ENCODE measurements at regions not wholly inside any gene's neighbourhood (a gene's known extent, or its start where the extent isn't known, plus 50 kb on each side); places are given as distances from the start of the nearest gene placed in this dataset.
A peak's percentile ranks its signal among the peaks of the same experiment; 100 is the strongest.

DNA sequence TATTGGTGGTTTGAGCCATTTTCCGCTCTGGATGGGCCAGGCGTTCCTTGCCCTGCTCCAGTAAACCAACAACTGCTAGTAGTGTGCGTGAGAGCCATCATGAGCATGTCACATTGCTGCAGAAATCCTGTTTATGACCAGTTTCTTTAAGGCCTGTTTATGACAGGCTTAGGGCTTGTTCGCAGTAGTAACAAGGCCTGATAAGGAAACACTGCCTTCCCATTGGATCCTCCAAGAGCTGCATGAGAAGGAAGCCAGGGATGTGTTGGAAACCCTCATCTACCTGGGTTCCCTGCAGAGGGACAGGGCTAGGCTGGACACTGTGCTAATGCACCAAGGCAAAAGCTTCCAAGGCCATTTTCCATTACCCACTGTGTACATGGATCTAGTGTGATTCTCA, 153.9 kb downstream of the ZNF518B start:
- TF ChIP-seq, protein P1, sequence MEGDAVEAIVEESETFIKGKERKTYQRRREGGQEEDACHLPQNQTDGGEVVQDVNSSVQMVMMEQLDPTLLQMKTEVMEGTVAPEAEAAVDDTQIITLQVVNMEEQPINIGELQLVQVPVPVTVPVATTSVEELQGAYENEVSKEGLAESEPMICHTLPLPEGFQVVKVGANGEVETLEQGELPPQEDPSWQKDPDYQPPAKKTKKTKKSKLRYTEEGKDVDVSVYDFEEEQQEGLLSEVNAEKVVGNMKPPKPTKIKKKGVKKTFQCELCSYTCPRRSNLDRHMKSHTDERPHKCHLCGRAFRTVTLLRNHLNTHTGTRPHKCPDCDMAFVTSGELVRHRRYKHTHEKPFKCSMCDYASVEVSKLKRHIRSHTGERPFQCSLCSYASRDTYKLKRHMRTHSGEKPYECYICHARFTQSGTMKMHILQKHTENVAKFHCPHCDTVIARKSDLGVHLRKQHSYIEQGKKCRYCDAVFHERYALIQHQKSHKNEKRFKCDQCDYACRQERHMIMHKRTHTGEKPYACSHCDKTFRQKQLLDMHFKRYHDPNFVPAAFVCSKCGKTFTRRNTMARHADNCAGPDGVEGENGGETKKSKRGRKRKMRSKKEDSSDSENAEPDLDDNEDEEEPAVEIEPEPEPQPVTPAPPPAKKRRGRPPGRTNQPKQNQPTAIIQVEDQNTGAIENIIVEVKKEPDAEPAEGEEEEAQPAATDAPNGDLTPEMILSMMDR (IDR thresholded peaks at IDR 0.05; ENCODE audit: control insufficient read depth, extremely low read depth, insufficient read depth), result no peak
- H3K4me3 ChIP-seq (ENCODE audit: low read depth, low read length), result no peak overlapping the region
- no peak for DNase-seq (ENCODE audit: low read depth)

- H3K4me3 ChIP-seq (ENCODE audit: low read depth, low read length), result no peak overlapping the region
- DNase-seq (ENCODE audit: low read depth), result no peak
- TF ChIP-seq, protein P1 (IDR thresholded peaks at IDR 0.05; ENCODE audit: control insufficient read depth, extremely low read depth, insufficient read depth), result no peak
These were observed 155.1 kb downstream of the ZNF518B start for GRCh38 chr4:10302096-10302495.

GRCh38 chr4:10299601-10300000, 157.6 kb downstream of the ZNF518B start:
- no peak for DNase-seq (ENCODE audit: low read depth)
- TF ChIP-seq, protein P1 (IDR thresholded peaks at IDR 0.05; ENCODE audit: control insufficient read depth, extremely low read depth, insufficient read depth), result no peak
- no peak overlapping the region for H3K4me3 ChIP-seq (ENCODE audit: low read depth, low read length)

DNA sequence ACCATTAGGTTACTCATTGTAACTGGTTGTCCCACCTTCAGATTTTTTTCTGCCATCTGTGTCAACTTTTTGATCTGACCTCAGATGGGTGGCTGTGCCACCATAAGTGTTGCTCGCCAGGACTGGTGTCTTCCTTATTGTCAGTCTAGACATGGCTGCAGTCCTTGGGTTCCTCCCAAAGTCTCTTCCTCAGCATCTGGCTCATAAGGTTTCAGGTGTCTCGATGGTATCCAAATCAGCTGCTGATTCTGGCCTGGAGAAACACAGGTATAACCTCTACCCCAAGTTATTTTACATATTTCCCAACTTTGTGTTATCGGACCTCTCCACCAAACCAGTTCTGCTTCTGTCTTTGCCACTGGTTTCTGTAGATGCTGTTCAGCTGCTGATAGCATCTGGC, 158.5 kb downstream of the ZNF518B start:
- DNase-seq (ENCODE audit: low read depth), result no peak
- TF ChIP-seq, protein P1 (IDR thresholded peaks at IDR 0.05; ENCODE audit: control insufficient read depth, extremely low read depth, insufficient read depth), result no peak

DNA sequence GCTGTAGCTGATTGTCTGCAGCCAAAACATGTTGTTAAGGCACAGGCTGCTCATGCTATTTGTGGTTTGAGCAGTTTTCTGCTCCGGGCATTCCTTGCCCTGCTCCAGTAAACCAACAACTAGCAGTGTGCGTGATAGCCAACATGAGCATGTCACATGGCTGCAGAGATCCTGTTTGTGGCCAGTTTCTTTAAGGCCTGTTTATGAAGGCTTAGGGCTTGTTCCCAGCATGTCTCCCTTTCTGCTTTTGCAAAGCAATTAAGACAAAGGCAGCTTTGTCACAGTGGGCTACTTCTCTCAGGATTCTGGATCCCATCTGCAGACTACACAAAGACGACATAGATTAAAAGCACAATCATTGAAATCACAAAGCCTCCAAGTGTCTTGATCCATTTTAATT, 160.5 kb downstream of the ZNF518B start:
- no peak overlapping the region for H3K4me3 ChIP-seq (ENCODE audit: low read depth, low read length)
- TF ChIP-seq, protein P1 (IDR thresholded peaks at IDR 0.05; ENCODE audit: control insufficient read depth, extremely low read depth, insufficient read depth), result no peak
- DNase-seq (ENCODE audit: low read depth), result peak; percentile 31

More for the DNA sequence above, 158.5 kb downstream of the ZNF518B start:
- no peak overlapping the region for H3K4me3 ChIP-seq (ENCODE audit: low read depth, low read length)

GRCh38 chr4:10295301-10295700, 161.9 kb downstream of the ZNF518B start:
- TF ChIP-seq, protein P1 (IDR thresholded peaks at IDR 0.05; ENCODE audit: control insufficient read depth, extremely low read depth, insufficient read depth), result no peak
- no peak for DNase-seq (ENCODE audit: low read depth)
- no peak overlapping the region for H3K4me3 ChIP-seq (ENCODE audit: low read depth, low read length)

DNA sequence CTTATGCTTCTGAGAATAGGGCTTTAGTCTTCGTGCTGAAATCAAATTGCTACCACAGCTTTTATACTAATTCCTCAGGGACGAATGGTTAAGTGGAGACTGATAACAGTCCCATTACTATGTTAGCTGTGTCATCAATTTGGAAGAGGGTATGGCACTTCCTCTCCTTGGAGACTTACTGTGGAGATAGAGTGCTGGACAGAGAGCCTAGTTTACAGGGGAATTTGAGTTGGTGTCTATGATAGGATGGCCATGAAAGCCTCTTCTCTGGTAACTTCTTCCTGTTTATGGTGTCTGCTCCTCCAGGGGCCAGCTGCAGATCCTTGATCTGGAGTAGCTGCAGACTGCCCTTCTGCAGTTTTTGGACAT, 167.7 kb downstream of the ZNF518B start:
- DNase-seq (ENCODE audit: low read depth), result no peak
- TF ChIP-seq, protein P1 (IDR thresholded peaks at IDR 0.05; ENCODE audit: control insufficient read depth, extremely low read depth, insufficient read depth), result no peak
- no peak overlapping the region for H3K4me3 ChIP-seq (ENCODE audit: low read depth, low read length)

All from LNCaP clone FGC (cell line).